ENCODE measurements at regions not wholly inside any gene's neighbourhood (a gene's known extent, or its start where the extent isn't known, plus 50 kb on each side); places are given as distances from the start of the nearest gene placed in this dataset.

DNA sequence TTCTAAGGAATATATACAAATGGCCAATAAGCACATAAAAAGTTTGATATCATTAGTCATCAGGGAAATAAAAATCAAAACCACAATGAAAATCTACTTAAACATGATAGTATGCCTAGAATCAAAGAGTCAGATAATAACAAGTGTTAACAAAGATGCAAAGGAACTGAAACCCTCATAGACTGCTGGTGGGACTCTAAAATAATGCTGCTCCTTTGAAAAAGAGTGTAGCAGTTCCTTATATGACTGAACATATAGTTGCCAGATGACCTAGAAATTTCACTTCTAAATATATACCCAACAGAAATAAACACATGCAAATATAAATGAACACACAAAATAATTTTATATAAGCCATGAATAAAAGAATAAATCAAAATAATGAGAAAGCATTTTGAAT, 205.1 kb upstream of the CTSO start:
- no peak for TF ChIP-seq POLR2A (IDR thresholded peaks at IDR 0.05)
- TF ChIP-seq, protein P1, sequence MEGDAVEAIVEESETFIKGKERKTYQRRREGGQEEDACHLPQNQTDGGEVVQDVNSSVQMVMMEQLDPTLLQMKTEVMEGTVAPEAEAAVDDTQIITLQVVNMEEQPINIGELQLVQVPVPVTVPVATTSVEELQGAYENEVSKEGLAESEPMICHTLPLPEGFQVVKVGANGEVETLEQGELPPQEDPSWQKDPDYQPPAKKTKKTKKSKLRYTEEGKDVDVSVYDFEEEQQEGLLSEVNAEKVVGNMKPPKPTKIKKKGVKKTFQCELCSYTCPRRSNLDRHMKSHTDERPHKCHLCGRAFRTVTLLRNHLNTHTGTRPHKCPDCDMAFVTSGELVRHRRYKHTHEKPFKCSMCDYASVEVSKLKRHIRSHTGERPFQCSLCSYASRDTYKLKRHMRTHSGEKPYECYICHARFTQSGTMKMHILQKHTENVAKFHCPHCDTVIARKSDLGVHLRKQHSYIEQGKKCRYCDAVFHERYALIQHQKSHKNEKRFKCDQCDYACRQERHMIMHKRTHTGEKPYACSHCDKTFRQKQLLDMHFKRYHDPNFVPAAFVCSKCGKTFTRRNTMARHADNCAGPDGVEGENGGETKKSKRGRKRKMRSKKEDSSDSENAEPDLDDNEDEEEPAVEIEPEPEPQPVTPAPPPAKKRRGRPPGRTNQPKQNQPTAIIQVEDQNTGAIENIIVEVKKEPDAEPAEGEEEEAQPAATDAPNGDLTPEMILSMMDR (IDR thresholded peaks at IDR 0.05), result no peak

Measured in body of pancreas (tissue), 4 donors.